ENCODE measurements at regions not wholly inside any gene's neighbourhood (a gene's known extent, or its start where the extent isn't known, plus 50 kb on each side); places are given as distances from the start of the nearest gene placed in this dataset.
A peak's percentile ranks its signal among the peaks of the same experiment; 100 is the strongest.
"Not testable (repeated sequence)": the region's sequence is repeated elsewhere in the genome, so short reads cannot be mapped to it uniquely, and the experiment has no call there.

GRCh38 chrX:134045372-134045771, 60.0 kb upstream of the GPC3 start:
- not testable (repeated sequence) for DNase-seq

DNA sequence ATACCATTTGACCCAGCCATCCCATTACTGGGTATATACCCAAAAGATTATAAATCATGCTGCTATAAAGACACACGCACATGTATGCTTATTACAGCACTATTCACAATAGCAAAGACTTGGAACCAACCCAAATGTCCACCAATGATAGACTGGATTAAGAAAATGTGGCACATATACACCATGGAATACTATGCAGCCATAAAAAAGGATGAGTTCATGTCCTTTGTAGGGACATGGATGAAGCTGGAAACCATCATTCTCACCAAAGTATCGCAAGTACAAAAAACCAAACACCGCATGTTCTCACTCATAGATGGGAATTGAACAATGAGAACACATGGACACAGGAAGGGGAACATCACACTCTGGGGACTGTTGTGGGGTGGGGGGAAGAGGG, 81.7 kb upstream of the GPC3 start:
- not testable (repeated sequence) for DNase-seq

DNA sequence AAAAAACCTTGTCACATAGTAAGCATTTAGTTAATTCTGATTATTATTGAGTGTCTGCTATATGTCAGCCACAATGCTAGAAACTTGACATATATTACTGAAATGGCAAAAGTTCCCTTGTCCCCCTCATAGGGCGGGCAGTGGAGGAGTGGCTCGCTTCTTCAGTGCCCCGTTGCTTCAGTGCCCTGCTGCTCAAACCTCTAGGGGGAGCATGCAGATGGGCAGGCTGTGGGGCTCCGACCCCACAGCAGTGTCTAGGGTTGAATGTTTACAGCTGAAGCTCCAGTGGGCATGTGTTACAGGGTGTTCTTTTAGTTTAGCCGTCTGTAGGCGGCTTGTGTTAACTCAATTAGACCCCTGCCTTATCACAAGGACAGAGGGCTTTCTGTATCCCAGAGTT, 86.5 kb upstream of the GPC3 start:
- DNase-seq = not testable (repeated sequence)

- DNase-seq = no peak
These were observed 87.9 kb upstream of the GPC3 start for GRCh38 chrX:134073341-134073740.

DNA sequence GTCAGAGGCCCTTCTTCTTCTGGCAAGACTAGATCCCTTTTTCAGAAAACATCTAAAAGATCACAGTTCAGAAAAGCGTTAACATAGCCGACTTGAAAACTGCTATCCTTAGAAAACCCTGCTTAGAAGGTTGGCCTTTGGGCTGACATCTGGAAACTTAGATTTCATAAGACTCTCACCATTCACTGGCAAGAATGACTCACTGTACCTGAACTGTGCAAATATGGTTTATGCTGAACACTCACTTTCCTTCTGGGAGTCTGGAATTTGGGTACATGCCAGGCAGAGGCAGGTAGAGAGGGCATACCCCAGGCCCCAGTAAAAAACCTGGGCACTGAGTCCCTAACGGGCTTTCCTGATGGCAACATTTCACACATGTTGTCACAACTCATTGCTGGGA, 88.8 kb upstream of the GPC3 start:
- no peak for DNase-seq

- no peak for DNase-seq
These were observed 90.7 kb upstream of the GPC3 start for GRCh38 chrX:134075894-134076718.

DNA sequence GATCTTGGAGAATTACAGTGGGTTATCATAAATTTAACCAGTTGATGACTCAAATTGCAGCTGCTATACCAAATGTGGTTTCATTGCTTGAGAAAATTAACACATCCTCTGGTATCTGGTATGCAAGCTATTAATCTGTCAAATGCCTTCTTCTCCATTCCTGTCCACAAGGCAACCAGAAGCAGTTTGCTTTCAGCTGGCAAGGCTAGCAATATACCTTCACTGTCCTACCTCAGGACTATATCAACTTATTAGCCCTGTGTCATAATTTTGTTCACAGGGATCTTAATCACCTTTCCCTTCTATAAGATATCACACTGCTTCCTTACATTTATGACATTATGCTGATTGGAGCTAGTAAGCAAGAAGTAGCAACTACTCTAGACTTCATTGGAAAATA, 110.0 kb upstream of the GPC3 start:
- no peak for DNase-seq

- no peak for DNase-seq
These were observed 116.2 kb upstream of the GPC3 start for GRCh38 chrX:134101636-134102035.

DNA sequence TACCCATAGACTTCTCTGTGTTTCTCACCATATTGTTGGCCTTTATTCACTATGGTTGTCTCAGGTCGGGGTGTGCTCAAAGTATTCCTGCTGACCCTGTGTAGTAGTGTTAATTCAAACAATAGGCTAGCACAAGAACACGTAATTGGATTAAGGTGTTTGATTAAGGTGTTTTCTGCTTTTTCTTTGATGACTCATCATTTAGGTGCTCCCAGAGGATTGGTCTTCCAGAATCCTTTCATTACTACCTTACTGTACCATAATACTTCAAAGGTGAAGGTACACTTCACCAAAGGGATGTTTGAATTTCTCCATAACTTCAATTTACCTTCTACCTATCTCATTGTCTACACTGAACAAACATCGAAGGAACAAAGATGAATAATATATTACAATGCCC, 121.7 kb upstream of the CCDC160 start:
- DNase-seq = no peak

DNA sequence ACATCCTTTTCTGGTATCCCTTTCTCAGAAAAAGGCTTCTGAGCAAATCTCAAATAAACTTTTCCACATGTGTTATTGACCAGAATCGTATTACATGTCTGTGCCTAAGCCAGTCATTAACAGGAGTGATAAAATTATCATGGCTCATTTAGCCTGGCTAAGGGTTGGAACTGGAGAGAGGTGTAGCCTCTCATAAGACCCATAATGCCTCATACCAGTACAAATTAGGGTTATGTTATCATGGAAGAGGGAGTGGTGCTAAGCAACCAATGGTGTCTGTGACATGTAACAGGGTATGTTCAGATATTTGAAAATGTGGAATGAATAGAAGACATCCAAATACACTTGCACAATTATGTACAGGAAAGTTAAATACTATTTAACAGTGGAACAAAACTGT, 99.6 kb upstream of the CCDC160 start:
- DNase-seq = no peak

GRCh38 chrX:134139090-134139489, 97.9 kb upstream of the CCDC160 start:
- no peak for DNase-seq

DNA sequence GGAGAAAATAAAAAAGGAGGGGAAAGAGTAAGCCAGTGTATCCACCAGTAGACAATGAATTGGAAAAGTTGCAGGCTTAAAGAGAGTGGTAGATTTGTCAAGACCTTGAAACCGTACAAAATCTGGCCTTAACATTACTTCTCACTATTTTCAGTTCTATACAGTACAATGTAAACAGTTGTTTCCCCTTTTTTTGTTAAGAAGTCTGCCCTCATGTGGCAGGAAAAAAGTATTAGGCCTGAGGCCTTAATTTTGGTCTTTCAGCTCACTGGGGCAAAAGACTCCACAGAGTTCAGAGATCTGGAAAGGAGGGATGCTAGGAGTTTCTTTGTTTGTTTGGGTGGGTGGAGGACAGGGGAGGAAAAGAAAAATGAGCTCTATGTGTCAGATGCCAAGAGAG, 92.8 kb upstream of the CCDC160 start:
- no peak for DNase-seq

DNA sequence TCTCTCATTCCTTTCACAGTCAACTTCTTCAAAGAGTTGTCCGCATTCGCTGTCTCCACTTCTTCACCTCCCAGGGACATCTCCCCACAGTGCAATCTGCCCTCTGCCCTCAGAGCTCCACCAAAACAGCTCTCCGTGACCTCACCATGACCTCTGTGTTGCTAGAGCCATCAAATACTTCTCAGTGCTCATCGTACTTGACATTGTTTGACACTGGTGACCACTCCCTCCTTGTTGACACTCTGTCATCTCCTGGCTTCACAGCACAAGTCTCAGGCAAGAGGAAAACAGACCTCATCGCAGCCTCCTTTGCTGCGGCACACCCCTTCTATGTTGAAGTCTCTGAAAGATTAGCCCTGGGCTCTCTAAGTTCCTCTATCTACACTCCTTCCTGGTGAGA, 90.5 kb upstream of the CCDC160 start:
- DNase-seq = no peak

DNA sequence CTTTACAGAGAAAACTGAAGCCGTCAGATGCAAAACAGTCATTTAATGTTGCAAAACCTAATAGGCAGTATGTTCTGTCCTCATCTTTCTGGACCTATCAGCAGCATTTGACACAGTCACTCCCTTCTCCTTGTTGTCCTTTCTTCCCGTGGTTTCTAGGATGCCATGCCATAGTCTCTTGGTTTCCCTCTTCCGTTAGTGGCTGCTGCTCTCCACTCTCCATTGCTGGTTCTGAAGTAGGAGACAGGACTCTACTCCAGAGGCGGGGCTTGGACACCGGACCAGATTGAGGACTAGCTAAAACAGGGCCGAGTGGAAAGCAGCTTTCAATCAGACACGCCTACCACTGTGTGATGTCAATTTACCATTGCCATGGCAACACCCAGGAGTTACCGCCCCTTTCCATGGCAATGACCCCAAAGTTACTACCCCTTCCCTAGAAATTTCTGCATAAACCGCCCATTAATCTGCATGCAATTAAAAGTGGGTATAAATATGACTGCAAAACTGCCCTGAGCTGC, 88.8 kb upstream of the CCDC160 start:
- no peak for DNase-seq

DNA sequence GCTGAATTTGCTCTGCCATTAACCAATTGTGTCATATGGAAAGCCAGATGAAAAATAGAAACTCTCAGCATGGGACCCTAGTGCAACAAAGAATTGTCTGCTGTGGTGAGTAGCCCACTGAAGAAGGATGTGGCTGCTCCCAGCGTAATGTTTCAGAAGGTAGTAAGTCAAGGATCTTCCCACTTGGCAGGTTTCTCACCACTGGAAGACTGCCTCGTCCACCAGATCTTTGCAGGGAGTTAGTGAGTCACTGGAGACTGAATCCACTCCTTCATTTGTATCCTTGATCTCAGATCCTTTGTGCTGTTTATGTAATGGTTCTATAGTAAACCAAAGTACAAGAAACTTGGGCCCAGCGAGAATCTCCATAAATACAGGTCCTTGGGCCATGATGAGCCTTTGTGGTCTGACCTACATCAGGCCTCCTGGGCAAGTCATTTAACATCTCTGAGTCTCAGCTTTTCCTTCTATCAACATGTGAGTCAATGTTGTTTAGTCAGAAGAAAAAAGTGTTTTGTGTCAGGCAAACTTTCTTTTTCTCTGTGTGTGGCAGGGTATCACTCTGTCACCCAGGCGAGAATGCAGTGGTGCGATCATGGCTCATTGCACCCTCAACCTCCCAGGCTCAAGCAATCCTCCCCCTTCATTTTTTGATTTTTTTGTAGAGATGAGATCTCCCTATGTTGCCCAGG, 78.0 kb upstream of the CCDC160 start:
- no peak for DNase-seq

GRCh38 chrX:134161162-134161561, 75.8 kb upstream of the CCDC160 start:
- DNase-seq = no peak

GRCh38 chrX:134162032-134162431, 75.0 kb upstream of the CCDC160 start:
- DNase-seq = no peak

DNA sequence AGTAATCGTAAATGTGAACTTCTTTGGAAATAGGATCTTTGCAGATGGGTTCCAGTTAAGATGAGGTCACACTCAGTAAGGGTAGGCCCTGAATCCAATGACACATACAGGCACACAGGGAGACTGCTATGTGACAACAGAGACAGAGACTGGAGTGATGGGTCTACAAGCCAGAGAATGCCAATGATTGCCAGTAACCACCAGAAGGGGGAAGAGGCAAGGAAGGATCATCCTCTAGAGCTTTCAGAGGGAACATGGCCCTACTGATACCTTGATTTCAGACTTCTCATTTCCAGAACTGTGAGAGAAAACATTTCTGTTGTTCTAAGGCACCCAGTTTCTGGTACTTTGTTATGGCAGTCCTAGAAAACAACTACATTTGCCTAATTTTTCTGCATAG, 73.1 kb upstream of the CCDC160 start:
- no peak for DNase-seq

DNA sequence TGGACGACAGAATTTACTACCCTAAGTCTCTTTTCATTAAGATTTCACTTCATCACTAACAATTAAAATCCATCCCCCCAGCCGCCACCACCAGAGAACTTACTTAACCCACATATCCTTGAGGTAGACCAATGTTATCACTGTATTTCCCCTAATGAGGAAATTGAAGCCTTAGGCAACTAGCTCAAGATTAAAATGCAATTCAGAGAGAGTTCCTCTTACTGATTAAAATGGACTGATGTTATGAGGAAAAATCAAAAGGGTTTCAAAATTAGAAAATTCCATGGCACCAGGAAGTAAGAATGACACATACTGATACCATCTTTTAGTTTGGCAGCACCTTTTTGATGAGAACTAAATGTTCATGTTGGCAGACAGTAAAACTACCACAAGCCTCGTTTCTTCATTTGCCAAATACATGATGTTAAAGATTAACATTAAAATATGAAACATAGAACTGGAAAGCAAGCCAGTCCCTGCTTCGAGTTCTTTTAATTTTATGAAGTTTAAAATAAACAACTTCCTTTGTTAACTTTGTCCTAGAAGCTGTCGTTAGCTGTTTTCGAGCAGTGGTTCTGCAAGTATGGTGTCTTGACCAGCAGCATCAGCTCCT, 69.3 kb upstream of the CCDC160 start:
- DNase-seq = no peak

- peak; percentile 22 for DNase-seq
These were observed 65.1 kb upstream of the CCDC160 start for GRCh38 chrX:134171661-134172587.

- DNase-seq = peak; percentile 19
These were observed 64.3 kb upstream of the CCDC160 start for GRCh38 chrX:134172588-134173259.

All from central memory CD4-positive, alpha-beta T cell (primary cell).